ENCODE measurements at regions not wholly inside any gene's neighbourhood (a gene's known extent, or its start where the extent isn't known, plus 50 kb on each side); places are given as distances from the start of the nearest gene placed in this dataset.

- TF ChIP-seq CTCF (IDR thresholded peaks at IDR 0.05; ENCODE audit: insufficient read depth, low read length, poor library complexity, severe bottlenecking): no peak
- Histone ChIP-seq H3K4me3 (replicated peaks; ENCODE audit: low read depth, low read length) (no peak overlapping the region), H3K27me3 (replicated peaks; ENCODE audit: control insufficient read depth, insufficient read depth, low read length) (no peaks in the 10 kb centered on the region), H3K36me3 (ENCODE audit: control insufficient read depth, insufficient read depth, low read length) (no peaks in the 10 kb centered on the region)
- DNase-seq (ENCODE audit: extremely low read depth, insufficient read length): no peak
Measured at GRCh38 chr22:34333285-34333684, 413.0 kb upstream of the LARGE1 start.

GRCh38 chr22:34334893-34335292, 414.6 kb upstream of the LARGE1 start:
- Histone ChIP-seq H3K27me3 (replicated peaks; ENCODE audit: control insufficient read depth, insufficient read depth, low read length) (no peaks in the 10 kb centered on the region), H3K4me3 (replicated peaks; ENCODE audit: low read depth, low read length) (no peak overlapping the region), H3K36me3 (ENCODE audit: control insufficient read depth, insufficient read depth, low read length) (no peaks in the 10 kb centered on the region)
- no peak for TF ChIP-seq CTCF (IDR thresholded peaks at IDR 0.05; ENCODE audit: insufficient read depth, low read length, poor library complexity, severe bottlenecking)
- no peak for DNase-seq (ENCODE audit: extremely low read depth, insufficient read length)

- no peak for TF ChIP-seq CTCF (IDR thresholded peaks at IDR 0.05; ENCODE audit: insufficient read depth, low read length, poor library complexity, severe bottlenecking)
- Histone ChIP-seq H3K36me3 (ENCODE audit: control insufficient read depth, insufficient read depth, low read length) (no peaks in the 10 kb centered on the region), H3K4me3 (replicated peaks; ENCODE audit: low read depth, low read length) (no peak overlapping the region), H3K27me3 (replicated peaks; ENCODE audit: control insufficient read depth, insufficient read depth, low read length) (no peaks in the 10 kb centered on the region)
- no peak for DNase-seq (ENCODE audit: extremely low read depth, insufficient read length)
Measured at GRCh38 chr22:34344702-34345101, 424.4 kb upstream of the LARGE1 start.

GRCh38 chr22:34354071-34354817, 434.0 kb upstream of the LARGE1 start:
- Histone ChIP-seq H3K36me3 (ENCODE audit: control insufficient read depth, insufficient read depth, low read length) (no peaks in the 10 kb centered on the region), H3K4me3 (replicated peaks; ENCODE audit: low read depth, low read length) (no peak overlapping the region), H3K27me3 (replicated peaks; ENCODE audit: control insufficient read depth, insufficient read depth, low read length) (no peaks in the 10 kb centered on the region)
- no peak for DNase-seq (ENCODE audit: extremely low read depth, insufficient read length)
- TF ChIP-seq CTCF (IDR thresholded peaks at IDR 0.05; ENCODE audit: insufficient read depth, low read length, poor library complexity, severe bottlenecking): no peak

GRCh38 chr22:34356481-34356880, 436.2 kb upstream of the LARGE1 start:
- no peaks in the 10 kb centered on the region for H3K27me3 ChIP-seq (replicated peaks; ENCODE audit: control insufficient read depth, insufficient read depth, low read length)
- no peak for DNase-seq (ENCODE audit: extremely low read depth, insufficient read length)
- H3K4me3 ChIP-seq (replicated peaks; ENCODE audit: low read depth, low read length): no peak overlapping the region
- no peak for TF ChIP-seq CTCF (IDR thresholded peaks at IDR 0.05; ENCODE audit: insufficient read depth, low read length, poor library complexity, severe bottlenecking)
- no peaks in the 10 kb centered on the region for H3K36me3 ChIP-seq (ENCODE audit: control insufficient read depth, insufficient read depth, low read length)

GRCh38 chr22:34370711-34371110, 450.4 kb upstream of the LARGE1 start:
- Histone ChIP-seq H3K4me3 (replicated peaks; ENCODE audit: low read depth, low read length) (no peak overlapping the region), H3K36me3 (ENCODE audit: control insufficient read depth, insufficient read depth, low read length) (no peaks in the 10 kb centered on the region), H3K27me3 (replicated peaks; ENCODE audit: control insufficient read depth, insufficient read depth, low read length) (no peaks in the 10 kb centered on the region)
- no peak for DNase-seq (ENCODE audit: extremely low read depth, insufficient read length)
- no peak for TF ChIP-seq CTCF (IDR thresholded peaks at IDR 0.05; ENCODE audit: insufficient read depth, low read length, poor library complexity, severe bottlenecking)

All from GM06990 (cell line).